Coronary artery (tissue), 2 donors: ENCODE measurements at regions not wholly inside any gene's neighbourhood (a gene's known extent, or its start where the extent isn't known, plus 50 kb on each side); places are given as distances from the start of the nearest gene placed in this dataset.
"Not testable (repeated sequence)": the region's sequence is repeated elsewhere in the genome, so short reads cannot be mapped to it uniquely, and the experiment has no call there.

Source experiments
- DNase-seq: peaks from one replicate; pipeline ENCODE4 v3.0.0-alpha.2; 2017; ENCODE audit warnings: low spot score
- H3K27ac ChIP-seq, 2 donors: fragments of 200-600 bp; sonication (generic); one replicate each; pipeline ENCODE4 v1.5.1; 2016 to 2019
- H3K4me3 ChIP-seq: fragments of 200-600 bp; sonication (generic); 2 replicates; pipeline ENCODE4 v1.5.1; 2016; ENCODE audit warnings: mild to moderate bottlenecking, moderate library complexity
- TF ChIP-seq, protein P1 (sequence below): fragments of 200-600 bp; sonication (generic); IDR thresholded peaks from one replicate; pipeline ENCODE4 v1.5.1; 2019; ENCODE audit warnings: antibody characterized with exemption

- no peak overlapping the region for H3K4me3 ChIP-seq
- TF ChIP-seq, protein P1, sequence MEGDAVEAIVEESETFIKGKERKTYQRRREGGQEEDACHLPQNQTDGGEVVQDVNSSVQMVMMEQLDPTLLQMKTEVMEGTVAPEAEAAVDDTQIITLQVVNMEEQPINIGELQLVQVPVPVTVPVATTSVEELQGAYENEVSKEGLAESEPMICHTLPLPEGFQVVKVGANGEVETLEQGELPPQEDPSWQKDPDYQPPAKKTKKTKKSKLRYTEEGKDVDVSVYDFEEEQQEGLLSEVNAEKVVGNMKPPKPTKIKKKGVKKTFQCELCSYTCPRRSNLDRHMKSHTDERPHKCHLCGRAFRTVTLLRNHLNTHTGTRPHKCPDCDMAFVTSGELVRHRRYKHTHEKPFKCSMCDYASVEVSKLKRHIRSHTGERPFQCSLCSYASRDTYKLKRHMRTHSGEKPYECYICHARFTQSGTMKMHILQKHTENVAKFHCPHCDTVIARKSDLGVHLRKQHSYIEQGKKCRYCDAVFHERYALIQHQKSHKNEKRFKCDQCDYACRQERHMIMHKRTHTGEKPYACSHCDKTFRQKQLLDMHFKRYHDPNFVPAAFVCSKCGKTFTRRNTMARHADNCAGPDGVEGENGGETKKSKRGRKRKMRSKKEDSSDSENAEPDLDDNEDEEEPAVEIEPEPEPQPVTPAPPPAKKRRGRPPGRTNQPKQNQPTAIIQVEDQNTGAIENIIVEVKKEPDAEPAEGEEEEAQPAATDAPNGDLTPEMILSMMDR = no peak
- H3K27ac ChIP-seq = no peak overlapping the region
- DNase-seq = no peak
These were observed 112.4 kb downstream of the KBTBD2 start for GRCh38 chr7:32779167-32779566.

DNA sequence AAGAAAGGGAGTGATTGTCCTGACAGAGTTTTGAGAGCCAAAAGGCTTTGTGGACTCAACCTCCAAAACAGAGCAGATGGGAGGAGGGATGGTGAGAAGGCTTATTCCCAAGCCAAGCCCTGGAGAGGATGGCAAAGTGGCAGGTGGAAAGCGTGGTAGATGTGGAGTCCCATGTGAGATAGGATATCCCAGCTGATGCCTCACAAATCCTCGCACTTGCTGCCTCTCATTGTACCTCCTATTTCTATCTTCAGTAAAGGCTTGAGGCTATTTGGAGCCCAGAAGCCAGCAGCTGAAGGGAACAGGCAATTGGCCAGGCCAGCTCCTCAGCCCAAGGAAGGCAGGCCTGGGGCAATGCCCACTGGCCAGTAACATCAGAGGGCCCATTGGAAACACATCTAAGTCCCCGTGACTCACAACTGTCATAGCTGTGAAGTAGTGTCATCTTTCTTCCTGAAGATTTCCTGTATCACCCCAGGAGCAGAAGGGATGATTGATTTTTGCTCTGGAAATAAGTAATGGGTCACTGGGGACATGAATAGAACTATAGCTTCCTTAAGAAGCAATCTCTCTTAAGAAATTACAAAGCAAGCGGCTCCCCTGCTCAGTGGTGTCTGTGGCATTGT is 114.4 kb downstream of the KBTBD2 start:
- not testable (repeated sequence) for DNase-seq, H3K4me3 ChIP-seq, H3K27ac ChIP-seq

GRCh38 chr7:32776318-32776717 is 115.2 kb downstream of the KBTBD2 start:
- DNase-seq, H3K27ac ChIP-seq, H3K4me3 ChIP-seq: not testable (repeated sequence)

GRCh38 chr7:32775809-32776208 is 115.8 kb downstream of the KBTBD2 start:
- not testable (repeated sequence) for H3K27ac ChIP-seq, H3K4me3 ChIP-seq, DNase-seq

- no peak for DNase-seq
- TF ChIP-seq, protein P1 = no peak
- Histone ChIP-seq H3K27ac (no peak overlapping the region), H3K4me3 (no peak overlapping the region)
These were observed 117.0 kb downstream of the KBTBD2 start for GRCh38 chr7:32774541-32774951.

- not testable (repeated sequence) for H3K4me3 ChIP-seq, H3K27ac ChIP-seq, DNase-seq
These were observed 122.6 kb downstream of the KBTBD2 start for GRCh38 chr7:32768866-32769510.

DNA sequence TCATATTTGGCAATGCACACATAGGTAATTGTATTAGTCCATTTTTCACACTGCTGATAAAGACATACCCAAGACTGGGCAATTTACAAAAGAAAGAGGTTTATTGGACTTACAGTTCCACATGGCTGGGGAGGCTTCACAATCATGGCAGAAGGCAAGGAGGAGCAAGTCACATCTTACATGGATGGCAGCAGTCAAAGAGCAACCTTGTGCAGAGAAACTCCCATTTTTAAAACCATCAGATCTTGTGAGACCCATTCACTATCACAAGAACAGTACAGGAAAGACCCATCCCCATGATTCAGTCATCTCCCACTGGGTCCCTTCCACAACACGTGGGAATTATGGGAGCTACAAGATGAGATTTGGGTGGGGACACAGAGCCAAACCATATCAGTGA is 123.2 kb downstream of the KBTBD2 start:
- not testable (repeated sequence) for H3K27ac ChIP-seq, H3K4me3 ChIP-seq, DNase-seq

- not testable (repeated sequence) for DNase-seq, H3K27ac ChIP-seq, H3K4me3 ChIP-seq
These were observed 125.8 kb downstream of the KBTBD2 start for GRCh38 chr7:32765649-32766251.

DNA sequence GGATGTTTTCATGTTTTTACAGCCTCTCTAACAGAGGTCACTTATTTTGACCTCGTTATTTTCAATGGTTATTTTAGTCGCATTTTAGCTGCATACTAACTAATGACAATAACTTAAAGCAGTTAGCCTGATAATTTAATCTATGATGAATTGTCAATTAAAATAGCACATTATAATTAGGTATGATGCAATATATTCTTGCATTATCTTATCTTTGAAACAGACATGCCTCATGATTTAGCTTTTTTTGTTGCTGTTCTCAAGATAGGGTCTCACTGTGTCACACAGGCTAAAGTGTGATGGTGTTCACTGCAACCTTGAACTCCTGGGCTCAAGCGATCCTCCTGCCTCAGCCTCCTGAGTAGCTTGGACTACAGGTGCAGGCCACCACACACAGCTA is 126.4 kb downstream of the KBTBD2 start:
- Histone ChIP-seq H3K4me3 (no peak overlapping the region), H3K27ac (no peak overlapping the region)
- TF ChIP-seq, protein P1 = no peak
- no peak for DNase-seq

- no peak for DNase-seq
- H3K27ac ChIP-seq = no peak overlapping the region
- TF ChIP-seq, protein P1 = no peak
- H3K4me3 ChIP-seq = no peak overlapping the region
These were observed 128.7 kb downstream of the KBTBD2 start for GRCh38 chr7:32762925-32763293.

- H3K27ac ChIP-seq, DNase-seq: not testable (repeated sequence)
- H3K4me3 ChIP-seq = peak overlapping the region; percentile 30
These were observed 129.2 kb downstream of the KBTBD2 start for GRCh38 chr7:32762206-32762924.
